ENCODE measurements at regions not wholly inside any gene's neighbourhood (a gene's known extent, or its start where the extent isn't known, plus 50 kb on each side); places are given as distances from the start of the nearest gene placed in this dataset.
"Not testable (repeated sequence)": the region's sequence is repeated elsewhere in the genome, so short reads cannot be mapped to it uniquely, and the experiment has no call there.

DNA sequence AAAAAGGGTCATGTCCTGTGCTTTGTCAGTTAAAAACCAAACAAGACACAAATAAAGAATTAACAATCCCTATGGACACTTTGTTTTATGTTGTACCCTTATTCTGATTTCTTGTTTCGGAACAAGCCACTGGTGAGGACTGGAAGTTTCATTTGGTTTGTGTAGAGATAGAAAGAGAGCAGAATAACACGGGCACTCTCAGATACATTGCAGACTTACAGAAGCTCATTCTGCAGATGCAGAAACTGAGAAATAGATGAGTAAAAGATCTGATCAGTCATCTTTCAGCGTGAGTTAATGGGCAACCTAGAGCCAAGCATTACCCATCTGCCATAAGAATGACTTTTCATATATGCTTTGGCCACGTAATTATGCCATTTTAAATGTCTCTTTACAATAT, 407.6 kb downstream of the RAB38 start:
- DNase-seq (ENCODE audit: low spot score) = no peak

DNA sequence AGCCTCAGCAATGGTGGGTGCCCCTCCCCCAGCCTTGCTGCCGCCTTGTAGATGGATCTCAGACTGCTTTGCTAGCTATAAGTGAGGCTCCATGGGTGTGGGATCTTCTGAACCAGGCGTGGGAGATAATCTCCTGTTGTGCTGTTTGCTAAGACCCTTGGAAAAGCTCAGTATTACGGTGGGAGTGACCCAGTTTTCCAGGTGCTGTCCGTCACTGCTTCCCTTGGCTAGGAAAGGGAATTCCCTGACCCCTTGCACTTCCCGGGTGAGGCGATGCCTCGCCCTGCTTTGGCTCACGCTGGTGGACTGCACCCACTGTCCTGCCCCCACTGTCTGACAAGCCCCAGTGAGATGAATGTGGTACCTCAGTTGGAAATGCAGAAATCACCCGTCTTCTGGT, 411.2 kb downstream of the RAB38 start:
- not testable (repeated sequence) for DNase-seq (ENCODE audit: low spot score)

DNA sequence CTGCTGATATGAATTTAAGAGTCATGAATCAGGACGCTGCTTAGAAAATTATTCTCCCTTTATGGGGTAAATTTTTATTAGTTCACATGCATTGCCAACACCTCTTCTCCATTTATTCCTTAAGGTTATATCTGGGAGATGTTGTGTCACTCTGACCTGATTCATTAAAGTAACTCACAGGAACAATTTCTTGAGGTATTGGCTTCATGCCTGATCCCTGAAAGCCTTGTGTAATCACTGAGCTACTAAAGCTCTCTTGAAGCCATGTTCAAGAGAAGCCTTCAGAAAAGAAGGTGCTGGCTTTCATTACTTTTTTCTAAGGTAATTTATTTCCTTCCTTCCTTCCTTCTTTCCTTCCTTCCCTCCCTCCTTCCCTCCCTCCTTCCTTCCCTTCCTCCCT, 420.6 kb downstream of the RAB38 start:
- no peak for DNase-seq (ENCODE audit: low spot score)

DNA sequence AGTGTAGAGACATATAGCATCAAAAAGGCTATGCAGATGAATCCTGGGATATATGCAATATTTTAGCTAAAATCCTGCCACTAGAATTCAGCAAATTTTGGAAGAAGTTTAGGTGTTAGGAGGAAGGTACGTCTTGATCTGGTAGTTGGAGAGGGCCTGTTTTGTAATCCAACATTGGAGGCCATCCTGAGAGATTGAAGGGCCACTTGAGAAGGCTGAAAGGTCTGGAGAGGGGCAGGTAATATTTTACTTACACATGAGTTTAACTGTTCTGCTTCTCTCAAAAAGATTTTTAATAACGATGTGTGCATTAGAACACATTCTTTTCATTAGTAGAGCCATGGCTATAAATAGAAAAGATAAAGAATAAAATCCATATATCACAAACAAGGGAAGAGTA, 422.1 kb downstream of the RAB38 start:
- DNase-seq (ENCODE audit: low spot score) = no peak

DNA sequence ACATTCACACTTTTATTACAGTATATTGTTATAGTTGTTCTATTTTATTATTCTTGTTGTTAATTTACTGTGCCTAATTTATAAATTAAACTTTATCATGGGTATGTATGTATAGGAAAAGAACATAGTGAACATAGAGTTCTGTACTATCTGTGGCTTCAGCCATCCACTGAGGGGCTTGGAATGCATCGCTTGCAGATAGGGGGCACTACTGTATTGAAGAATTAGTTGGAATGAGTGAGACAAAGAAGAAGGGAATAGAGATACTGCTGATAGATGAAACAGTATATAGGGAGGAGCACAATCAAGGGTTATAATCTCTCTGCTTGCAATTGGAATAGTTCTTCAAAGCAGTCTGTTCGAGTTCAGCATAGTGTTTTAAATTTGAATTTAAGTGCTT, 432.2 kb downstream of the RAB38 start:
- no peak for DNase-seq (ENCODE audit: low spot score)

DNA sequence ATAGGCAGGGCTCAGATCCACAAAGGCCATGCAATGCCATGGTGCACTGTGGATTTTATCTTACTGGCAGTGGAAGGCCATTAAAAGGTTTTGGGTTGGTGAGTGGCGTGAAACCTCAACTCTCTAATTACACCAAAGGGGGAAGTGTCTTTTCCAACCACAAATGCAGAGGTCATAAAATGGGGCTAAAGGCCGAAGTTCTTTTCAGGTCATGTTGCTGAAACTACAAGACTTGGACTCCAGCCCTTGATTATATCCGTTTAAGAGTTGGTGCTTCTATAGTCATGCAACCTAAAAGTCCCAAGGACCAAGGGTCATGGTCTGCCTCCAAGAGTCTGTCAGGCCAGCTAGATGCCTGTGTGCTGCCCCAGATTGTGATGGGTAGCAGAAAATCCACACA, 434.3 kb downstream of the RAB38 start:
- DNase-seq (ENCODE audit: low spot score) = no peak

DNA sequence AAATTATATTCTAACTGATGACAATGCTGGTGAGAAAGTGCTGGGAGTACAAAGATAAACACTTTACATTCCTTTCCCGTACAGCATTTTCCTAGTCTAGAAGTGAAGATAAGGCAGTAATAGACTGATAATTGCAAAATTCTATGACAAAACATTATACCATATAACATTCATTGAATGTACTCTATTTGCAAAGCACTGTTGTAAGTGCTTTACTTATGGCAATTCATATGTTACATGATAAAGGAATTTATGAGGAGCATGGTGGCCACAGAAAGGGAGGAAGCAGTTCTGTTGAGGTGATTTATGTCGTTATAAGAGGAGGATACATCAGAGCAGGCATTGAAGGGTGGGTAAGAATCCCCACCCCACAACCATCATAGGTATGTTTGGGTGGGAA, 434.8 kb downstream of the RAB38 start:
- no peak for DNase-seq (ENCODE audit: low spot score)

DNA sequence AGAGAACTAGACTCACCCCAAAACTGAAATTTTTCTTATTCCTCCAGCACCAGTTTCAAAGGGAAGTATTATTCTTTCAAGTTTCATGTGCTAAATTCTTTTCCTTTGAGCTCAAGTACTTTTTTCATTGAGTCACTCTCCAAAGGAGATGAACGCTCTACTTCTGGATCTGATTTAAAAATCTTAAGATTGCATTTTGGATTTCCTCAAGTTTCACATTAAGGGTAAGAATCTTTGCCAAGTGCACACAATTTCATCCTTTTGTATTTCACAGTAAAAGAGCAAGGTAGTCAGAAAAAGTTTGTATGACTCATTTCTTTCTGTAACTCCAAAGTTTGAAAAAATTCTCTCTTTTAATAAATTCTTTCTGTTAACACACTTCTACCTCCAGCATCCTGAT, 435.5 kb downstream of the RAB38 start:
- no peak for DNase-seq (ENCODE audit: low spot score)

DNA sequence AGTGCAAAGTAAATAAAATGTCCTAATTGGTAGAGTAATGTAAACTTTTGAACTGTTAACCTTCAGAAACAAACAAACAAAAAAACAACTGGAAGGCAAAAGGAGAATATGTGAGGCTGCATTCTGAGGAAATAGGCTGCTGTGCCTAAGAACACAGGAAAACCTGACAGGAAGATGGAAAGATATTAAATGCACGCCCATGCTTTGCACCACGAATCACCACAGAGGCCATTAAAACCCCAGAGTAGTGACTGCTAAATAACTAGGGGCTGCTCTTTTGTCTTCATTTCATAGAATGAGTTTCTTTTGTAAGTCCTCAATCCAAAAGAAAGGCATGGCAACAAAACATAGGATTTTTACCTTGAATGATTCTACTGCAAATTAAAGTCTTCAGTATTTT, 436.0 kb downstream of the RAB38 start:
- DNase-seq (ENCODE audit: low spot score) = no peak

DNA sequence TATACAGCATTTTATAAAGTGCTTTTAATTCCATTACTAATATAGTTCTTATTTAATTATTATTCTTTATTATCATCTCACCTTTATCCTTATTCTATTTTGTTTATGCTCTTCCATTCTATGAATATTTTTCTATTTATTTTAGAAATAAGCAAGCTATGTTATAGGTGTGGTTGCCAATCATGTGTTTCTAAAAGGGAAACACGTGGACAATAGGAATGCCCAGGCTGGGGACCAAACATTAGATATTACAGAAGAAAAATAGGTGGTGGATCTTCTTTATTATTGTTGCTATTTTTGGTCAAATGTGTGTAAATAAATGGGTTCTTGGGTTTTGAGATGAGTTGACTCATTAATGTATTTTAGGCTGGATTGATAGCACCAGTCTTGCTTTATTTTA, 438.3 kb downstream of the RAB38 start:
- DNase-seq (ENCODE audit: low spot score) = no peak

DNA sequence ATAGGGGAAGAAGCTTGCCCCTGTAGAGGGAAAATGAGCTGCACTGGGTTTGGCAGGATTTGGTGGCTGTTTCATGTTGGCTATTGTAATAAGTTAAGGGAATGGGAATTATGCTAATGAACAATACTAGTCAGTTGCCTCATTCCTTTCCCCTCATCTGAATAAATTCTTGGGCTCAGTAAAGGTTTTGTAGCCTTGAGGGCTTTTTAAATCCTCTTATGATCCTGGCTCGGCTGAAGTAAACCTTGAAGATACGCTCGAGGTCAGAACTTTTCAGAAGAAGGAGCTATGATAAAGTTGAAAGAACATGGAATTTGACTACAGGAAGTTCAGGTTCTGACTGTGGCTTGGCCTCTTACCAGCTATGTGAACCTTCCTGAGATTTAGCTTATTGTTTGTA, 448.7 kb downstream of the RAB38 start:
- no peak for DNase-seq (ENCODE audit: low spot score)

DNA sequence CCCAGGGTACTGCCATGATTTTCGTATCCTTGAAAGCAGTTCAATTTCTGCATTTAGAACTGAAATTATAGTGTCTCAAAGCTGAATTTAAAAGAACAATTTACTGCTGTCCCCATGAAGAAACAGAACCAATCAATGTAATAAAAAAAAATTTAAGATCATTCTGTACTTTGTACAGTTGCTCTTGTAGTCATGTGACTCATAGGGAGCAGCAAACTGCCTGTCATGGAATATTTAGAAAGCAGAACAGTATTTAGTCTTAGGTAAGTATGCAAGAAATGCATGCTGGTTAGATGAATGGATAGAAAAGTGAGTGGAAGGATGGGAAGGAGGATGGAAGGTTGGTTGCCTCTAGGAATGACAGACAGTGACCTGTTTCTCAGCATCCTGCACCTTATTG, 450.9 kb downstream of the RAB38 start:
- DNase-seq (ENCODE audit: low spot score) = no peak

DNA sequence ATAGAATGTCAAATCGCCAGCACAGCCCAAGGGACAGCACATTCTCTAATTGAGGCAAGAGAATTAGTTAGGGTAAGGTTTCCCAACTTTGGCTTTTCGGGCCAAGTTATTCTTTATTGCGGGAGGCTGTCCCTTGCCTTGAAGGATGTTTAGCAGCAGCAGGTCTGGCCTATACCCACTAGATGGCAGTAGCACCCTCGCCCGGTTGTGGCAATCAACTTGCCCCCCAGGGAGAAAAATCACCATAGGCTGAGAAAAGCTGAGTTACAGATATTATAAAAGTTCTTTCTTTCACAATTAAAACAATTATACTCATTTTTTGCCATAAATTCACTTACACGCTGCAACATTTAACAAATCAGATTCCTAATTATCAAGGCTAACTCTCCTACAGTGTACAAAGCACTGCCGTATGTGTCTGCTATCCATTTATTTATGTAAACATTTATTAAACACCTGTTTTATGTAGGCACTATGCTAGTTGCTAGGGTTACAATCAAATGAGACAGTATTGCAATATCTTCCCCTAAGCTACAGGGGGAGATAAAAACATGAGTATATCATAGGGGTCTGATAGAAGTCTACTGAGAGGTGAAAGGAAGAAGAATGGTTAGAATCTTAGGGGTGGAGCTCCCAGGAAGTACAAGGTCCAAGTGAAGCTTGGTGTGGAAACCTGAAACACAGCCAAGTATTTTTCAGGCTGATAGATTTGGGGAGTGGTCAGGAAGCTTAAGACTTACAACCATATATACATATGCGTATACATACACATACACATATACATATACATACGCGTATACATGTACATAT, 452.3 kb downstream of the RAB38 start:
- DNase-seq (ENCODE audit: low spot score) = peak; percentile 5

DNA sequence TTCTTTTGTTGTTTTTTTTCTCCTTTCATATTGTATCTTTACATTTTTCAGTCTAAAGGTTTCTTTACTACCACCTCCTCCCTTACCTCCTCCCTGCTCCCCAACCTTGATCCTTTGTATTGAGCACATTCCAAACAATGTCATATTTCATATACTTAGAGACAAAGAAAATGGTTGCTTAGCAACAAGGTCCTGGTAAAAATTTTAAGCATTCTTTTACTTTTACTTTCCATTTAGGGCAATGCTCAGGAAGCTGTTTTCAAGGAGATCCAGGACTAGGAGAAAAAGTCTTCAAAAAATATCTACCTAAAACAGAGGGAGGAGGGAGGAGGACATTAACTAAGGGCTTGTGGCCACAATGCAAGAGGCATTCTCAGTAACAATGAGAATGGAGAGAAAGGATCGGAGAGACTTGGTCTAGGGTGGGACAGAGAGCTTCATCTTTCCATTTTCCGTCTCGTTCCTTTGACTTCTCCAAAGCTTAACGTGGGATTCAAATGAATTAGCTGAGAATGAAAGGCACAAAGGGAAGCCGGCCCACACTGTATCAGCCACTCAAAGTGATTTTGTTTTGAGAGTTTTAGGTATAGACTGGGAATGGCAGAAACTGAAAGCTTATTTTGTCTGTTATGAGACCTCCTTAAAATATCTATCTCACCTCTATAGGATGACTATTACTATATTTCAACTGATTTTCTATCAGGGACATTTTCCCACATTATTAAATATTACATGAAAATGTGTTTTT, 455.7 kb downstream of the RAB38 start:
- DNase-seq (ENCODE audit: low spot score) = no peak

DNA sequence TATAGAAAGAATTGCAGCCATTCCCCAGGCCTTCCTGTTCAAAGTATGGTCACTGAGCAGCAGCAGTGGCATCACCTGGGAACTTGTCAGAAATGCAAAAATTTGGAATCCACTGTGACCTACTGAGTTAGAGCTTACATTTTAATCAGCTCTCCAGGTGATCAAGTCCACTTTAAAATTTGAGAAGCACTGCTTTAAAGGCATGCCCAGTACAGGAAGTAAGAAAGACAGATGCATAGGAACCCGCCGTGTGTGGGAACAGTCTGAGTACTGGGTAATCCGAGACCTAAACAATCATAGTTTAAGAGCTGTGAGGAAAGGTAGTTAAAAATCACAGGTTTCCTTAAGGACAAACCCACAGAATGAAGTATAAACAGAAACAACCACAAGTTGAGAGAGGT, 462.4 kb downstream of the RAB38 start:
- no peak for DNase-seq (ENCODE audit: low spot score)

DNA sequence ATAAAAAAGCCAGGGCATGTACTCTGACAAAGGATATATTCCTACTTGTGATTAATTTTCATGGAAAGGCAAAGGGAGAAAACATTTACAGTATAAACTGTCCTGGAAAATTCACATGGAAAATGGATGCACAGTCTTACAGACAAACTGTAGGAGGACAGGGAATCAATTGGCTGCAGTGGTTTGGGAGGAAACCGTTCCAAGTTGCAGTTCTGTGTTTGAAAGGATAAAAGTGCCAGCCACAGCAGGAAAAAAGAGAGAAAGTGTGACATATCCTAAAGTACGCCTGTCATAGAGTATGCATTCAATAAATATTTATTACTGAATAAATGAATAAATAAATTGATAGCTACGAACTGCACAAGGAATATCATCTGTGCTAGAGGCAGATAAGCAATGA, 462.9 kb downstream of the RAB38 start:
- DNase-seq (ENCODE audit: low spot score) = no peak

DNA sequence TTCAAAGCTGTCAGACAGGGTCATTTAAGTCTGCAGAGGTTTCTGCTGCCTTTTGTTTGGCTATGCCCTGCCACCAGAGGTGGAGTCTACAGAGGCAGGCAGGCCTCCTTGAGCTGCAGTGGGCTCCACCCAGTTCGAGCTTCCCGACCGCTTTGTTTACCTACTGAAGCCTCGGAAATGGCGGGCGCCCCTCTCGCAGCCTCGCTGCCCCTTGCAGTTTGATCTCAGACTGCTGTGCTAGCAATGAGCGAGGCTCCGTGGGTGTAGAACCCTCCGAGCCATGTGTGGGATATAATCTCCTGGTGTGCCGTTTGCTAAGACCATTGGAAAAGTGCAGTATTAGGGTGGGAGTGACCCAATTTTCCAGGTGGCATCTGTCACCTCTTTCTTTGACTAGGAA, 471.7 kb downstream of the RAB38 start:
- DNase-seq (ENCODE audit: low spot score) = not testable (repeated sequence)

DNA sequence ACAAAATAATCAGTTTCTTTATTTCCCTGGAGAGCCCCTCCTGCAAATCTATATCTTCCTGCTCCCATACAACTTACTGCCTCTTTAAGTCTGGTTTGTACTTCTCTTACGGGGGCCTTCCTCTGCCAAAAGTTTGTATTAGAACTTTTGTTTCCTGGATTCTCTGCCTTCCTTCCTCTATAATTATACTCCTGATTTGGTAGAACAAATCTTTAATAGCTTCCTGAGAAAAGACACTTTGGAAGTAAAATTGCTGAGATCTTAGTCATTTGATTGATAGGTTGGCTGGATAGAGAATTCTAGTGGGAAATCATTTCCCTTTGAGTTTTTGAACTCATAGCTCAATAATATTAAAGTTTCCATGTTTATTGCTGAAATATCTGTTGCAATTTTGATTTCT, 499.2 kb downstream of the RAB38 start:
- no peak for DNase-seq (ENCODE audit: low spot score)

DNA sequence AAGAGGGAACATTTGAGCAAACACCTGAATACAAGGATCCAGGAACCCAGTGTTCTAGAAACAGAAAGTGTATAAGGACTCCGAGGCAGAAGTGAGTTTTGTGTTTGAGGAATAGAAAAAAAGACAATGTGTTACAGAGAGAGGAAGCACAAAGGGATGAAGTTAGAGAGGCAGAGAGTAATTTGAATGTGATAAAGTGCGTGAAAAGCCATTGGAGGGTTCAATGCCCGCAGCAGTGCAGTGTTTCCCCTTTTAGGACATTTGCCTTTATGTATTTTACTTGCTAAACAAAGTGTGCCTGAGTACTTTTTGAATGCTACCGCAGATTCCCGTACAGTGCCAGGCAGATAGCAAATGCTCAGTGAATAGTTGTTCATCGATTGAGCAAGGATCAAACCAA, 508.5 kb downstream of the RAB38 start:
- DNase-seq (ENCODE audit: low spot score) = no peak

DNA sequence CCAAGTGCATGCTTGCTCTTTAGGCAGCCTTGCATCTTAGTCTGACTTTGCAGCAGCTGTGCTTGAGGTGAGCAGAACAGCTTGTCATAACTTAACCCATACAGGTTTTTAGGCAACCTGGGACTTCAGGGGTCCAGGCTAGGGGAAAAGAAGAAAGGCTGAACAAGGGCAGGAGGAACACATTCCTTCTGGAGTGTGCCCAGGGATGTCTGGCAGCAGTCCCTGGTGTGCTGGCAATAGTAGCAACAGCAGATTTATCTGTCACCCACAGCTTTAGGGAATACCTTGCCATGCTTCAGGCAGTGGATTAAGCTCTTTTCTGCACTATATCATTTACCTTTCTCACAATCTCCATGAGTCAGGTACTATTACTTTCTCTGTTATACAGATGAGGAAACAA, 513.0 kb downstream of the RAB38 start:
- no peak for DNase-seq (ENCODE audit: low spot score)

DNA sequence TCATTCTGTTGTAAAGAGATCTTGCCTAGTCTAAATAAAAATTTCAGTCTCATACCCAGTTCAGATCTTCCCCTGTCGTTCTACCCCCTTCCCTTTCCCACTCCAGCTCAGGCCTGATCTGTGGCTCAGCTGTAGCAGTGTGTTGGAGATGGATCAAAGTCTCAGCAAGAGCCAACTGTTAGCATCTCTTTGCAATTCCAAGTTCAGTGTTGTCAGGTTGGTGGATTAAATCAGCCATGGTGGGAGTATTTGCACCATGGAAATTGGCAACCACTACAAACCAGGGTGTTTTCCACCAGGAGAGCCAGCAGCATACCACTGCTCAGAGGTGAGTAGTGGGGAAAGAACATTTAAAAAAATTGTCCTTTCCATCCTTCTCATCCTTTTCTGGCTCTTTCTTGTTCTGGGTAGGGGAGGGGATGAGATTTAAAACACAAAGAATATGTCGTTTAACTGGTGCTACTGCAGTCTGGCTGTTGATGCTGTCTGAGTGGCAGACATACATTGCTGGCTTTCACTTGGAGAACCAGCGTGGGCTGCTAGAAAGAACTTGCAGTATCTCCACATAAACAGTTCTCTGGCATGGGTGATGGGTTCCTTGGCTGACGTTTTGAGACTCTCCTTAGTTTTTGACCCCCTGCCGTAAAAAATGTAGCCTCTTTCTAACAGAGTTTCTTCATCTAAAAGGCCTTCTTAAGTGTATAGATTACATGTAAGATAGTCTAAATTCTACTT, 514.1 kb downstream of the RAB38 start:
- DNase-seq (ENCODE audit: low spot score) = no peak

DNA sequence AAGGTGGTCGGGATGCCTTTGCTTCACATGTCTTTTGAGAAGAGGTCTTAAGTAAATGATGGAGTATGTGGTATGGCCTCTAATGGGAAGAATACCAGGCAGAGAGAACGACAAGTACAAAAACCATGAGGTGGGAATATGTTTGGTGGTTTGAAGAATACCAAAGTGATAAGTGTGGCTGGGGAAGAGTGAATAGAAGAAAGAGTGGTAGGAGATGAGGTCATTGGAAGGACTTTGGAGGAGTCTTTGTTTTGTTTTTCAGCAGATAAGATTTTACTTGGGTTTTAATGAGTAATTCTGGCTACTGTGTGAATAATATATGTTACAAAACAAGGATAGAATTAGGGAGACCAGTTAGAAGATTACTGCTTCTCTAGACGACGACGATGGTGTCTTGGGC, 515.4 kb downstream of the RAB38 start:
- no peak for DNase-seq (ENCODE audit: low spot score)

DNA sequence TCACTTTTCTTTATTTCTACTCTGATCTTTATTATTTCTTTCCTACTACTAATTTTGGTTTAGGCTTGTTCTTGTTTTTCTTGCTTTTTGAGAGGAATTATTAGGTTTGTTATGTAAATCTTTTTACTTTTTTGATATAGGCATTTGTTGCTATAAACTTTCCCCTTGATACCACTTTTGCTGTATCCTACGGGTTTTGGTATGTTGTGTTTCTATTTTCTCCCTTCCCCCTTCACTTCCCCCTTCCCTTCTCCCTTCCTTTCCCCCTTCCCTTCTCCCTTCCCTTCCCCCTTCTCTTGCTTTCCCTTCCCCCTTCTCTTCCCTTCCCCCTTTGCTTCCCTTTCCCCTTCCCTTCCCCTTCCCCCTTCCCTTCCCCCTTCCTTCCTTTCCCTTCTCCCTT, 529.6 kb downstream of the RAB38 start:
- DNase-seq (ENCODE audit: low spot score) = no peak
